GM12874 (cell line): ENCODE measurements at regions not wholly inside any gene's neighbourhood (a gene's known extent, or its start where the extent isn't known, plus 50 kb on each side); places are given as distances from the start of the nearest gene placed in this dataset.

ENCODE experiments used
- TF ChIP-seq, protein P1 (sequence below): IDR thresholded peaks from 2 replicates; pipeline ENCODE4 v1.5.1; 2011; ENCODE audit warnings: low read depth, mild to moderate bottlenecking, control low read depth, low read length, moderate library complexity; ENCODE audit not compliant: insufficient read depth

DNA sequence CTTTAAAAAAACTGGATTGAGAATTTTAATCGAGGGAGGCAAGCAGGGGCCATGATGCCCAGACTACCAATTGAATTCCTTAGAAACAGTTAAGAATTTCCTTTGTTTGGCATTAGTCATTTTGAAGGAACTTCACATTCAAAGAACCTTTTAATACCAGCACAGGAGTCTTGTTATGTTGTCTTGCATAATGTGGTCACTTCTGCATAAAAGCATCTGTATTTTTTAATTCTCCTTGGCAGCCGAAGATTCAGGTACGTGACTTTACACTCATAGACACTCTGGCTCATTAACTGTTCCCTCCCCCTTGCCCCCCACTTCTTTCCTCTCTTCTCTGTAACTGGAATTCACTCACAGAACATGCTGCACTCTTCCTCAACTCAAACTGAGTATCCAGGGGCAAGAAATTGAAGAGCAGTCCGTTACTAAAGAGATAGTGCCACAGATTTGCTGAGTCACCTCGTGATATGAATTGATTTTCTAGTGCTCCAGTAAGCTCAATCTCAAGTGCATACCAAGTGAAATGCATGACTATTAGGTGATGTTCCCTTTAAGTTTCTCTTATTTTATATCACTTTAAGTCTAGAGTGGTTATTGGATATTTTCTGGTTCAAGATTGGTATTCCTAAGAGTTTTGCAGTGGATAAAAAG, 572.2 kb upstream of the SOX9 start:
- TF ChIP-seq, protein P1, sequence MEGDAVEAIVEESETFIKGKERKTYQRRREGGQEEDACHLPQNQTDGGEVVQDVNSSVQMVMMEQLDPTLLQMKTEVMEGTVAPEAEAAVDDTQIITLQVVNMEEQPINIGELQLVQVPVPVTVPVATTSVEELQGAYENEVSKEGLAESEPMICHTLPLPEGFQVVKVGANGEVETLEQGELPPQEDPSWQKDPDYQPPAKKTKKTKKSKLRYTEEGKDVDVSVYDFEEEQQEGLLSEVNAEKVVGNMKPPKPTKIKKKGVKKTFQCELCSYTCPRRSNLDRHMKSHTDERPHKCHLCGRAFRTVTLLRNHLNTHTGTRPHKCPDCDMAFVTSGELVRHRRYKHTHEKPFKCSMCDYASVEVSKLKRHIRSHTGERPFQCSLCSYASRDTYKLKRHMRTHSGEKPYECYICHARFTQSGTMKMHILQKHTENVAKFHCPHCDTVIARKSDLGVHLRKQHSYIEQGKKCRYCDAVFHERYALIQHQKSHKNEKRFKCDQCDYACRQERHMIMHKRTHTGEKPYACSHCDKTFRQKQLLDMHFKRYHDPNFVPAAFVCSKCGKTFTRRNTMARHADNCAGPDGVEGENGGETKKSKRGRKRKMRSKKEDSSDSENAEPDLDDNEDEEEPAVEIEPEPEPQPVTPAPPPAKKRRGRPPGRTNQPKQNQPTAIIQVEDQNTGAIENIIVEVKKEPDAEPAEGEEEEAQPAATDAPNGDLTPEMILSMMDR: no peak

DNA sequence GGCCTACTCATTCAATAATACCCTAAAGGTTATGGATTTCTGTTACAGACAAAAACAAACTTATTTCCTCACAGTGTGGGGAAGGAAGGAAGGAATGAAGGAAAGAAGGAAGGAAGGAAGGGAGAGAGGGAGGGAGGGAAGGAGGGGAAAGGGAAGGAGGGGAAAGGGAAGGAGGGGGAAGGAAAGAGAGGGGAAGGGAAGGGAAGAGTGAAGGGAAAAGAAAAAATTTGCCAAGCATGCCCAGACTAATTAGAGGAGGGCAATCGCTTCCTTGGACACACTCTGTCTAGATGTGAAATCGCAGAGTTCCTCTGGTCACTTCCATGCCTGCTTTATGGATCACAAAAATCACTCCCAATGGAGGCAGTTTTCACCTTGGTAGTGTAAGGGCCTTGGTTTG, 570.1 kb upstream of the SOX9 start:
- TF ChIP-seq, protein P1: no peak

DNA sequence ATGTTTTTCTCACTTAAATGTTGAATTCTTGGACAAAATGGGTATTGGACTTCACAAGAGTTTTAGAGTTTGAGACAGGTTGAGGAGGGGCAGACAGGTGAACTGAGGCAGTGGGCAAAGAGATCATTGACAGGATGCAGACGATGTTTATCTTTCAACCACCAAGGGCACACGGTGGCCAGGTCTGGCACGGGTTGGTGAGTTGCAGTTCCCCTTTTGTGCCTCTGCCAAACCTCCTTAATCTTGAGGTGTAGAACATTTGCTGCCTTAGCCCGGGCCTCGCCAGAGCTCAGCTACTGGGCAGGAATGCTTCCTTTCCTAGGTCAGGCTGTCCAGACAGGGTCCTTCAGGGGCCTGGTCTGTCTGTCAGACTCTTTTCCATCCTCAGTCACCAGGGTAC, 567.4 kb upstream of the SOX9 start:
- TF ChIP-seq, protein P1: no peak

DNA sequence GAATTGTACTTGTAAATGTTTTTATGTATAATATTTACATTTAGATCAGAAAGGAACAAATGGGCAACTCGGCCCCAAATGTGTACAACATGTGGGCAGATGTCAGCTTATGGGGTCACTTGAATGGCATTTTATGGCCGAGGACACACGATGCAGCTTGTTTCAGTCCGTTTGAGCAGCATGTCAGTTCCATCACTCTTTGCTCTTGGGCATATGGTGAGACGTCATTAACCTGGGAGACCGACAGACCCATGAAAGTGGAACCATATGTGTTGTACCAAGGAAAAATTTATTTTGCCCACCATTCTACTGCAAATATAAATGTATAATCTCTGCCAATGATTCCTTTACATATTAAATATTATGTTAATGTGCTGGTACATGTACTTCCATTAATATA, 561.9 kb upstream of the SOX9 start:
- TF ChIP-seq, protein P1: no peak

DNA sequence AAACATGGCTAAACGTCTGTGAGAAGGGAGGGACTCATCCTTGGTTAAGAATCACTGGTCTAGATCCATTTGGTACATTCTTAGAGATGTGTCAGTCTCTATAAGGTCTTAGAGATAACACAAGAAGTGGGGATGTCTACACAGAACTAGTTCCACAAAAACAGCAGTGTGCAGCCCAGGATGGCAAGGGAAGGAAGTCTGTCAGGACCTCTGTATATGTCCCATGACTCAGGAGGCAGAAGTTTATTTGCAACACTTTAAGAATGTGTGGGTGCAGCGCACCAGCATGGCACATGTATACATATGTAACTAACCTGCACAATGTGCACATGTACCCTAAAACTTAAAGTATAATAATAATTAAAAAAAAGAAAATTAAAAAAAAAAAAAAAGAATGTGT, 548.5 kb upstream of the SOX9 start:
- TF ChIP-seq, protein P1: no peak

DNA sequence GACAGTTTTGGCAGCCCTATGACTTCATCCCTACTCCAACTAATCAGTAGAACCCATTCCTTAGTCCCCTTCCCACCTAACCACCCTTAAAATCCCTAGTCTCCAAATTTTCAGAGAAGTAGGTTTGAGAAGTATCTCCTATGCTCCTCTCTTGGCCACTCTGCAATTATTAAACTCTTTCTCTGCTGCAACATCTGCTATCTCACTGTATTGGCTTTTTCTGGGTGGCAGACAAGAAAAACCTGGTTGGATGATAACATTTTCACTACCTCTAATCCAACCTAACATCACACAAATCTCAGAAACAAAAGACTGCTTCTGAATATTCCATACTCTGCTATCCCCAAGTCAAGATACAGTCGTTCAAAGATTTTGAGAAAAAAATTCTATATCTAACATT, 542.4 kb upstream of the SOX9 start:
- TF ChIP-seq, protein P1: no peak

DNA sequence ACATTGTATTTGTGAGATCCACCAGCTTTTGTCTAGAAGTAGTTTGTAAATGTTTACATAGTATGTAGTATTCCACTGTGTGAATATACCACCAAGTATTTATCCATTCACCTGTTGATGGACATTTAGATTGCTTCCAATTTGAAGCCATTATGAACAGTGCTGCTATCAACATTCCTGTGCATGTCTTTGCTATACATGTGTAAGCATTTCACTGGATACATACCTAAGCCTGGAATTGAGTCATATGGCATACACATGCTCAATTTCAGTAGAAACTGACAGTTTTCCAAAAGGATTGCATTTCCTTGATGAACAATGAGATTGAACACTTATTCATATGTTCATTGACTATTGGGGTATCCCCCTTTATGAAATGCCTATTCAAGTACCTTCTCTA, 540.6 kb upstream of the SOX9 start:
- TF ChIP-seq, protein P1: no peak
